IMR-90 (cell line): ENCODE measurements at regions not wholly inside any gene's neighbourhood (a gene's known extent, or its start where the extent isn't known, plus 50 kb on each side); places are given as distances from the start of the nearest gene placed in this dataset.

ENCODE experiments used
- ATAC-seq: fragments of 200-7000 bp; cut with Tn5 transposase; 2 replicates; pipeline ENCODE4 v1.9.1; 2020; ENCODE audit warnings: low read depth, mild to moderate bottlenecking, moderate library complexity
- BruUV-seq: library from RNA; stranded (reverse); fragments of 400-500 nt; replicated peaks from 2 replicates; lab custom pipeline; 2021; lab: Mats Ljungman, UMichigan
- CTCF ChIA-PET: fragments of 300-600 bp; formaldehyde crosslinking; extraction: SDS; loops from one replicate; lab custom pipeline; 2021; ENCODE audit warnings: antibody characterized with exemption; lab: Yijun Ruan, JAX
- POLR2A ChIA-PET: fragments of 300-600 bp; sonication (Branson Sonifier 250); formaldehyde crosslinking; loops from one replicate; lab custom pipeline; 2022; ENCODE audit warnings: antibody characterized with exemption; ENCODE audit not compliant: unreplicated experiment; lab: Charles Lee
- DNase-seq: peaks from one replicate; pipeline ENCODE4 v3.0.0; 2013
- H2AFZ ChIP-seq: replicated peaks from 2 replicates; pipeline ENCODE3; 2013; ENCODE audit warnings: low read length, mild to moderate bottlenecking; ENCODE audit not compliant: poor library complexity
- H2AK5ac ChIP-seq: 2 replicates; pipeline ENCODE4 v1.6.1; 2013; ENCODE audit warnings: low read depth, low read length, inconsistent platforms
- H2AK9ac ChIP-seq: replicated peaks from 2 replicates; pipeline ENCODE3; 2013; ENCODE audit warnings: mild to moderate bottlenecking, low read depth, low read length, moderate library complexity; ENCODE audit not compliant: poor library complexity
- H2BK120ac ChIP-seq: 2 replicates; pipeline ENCODE4 v1.6.1; 2013; ENCODE audit warnings: low read depth, low read length, inconsistent platforms
- H2BK15ac ChIP-seq: 3 replicates; pipeline ENCODE4 v1.6.1; 2013; ENCODE audit warnings: low read depth, low read length, inconsistent platforms
- H2BK20ac ChIP-seq: 2 replicates; pipeline ENCODE4 v1.6.1; 2013; ENCODE audit warnings: low read depth, mild to moderate bottlenecking, inconsistent platforms, low read length, moderate library complexity
- H2BK5ac ChIP-seq: 2 replicates; pipeline ENCODE4 v1.6.1; 2013; ENCODE audit warnings: mild to moderate bottlenecking, low read depth, low read length, inconsistent platforms; ENCODE audit not compliant: poor library complexity, severe bottlenecking
- H3K14ac ChIP-seq: replicated peaks from 2 replicates; pipeline ENCODE4 v1.6.1; 2013; ENCODE audit warnings: low read depth, low read length, inconsistent platforms
- H3K18ac ChIP-seq: 2 replicates; pipeline ENCODE4 v1.6.1; 2013; ENCODE audit warnings: low read depth, low read length, control low read depth
- H3K23ac ChIP-seq: 2 replicates; pipeline ENCODE4 v1.6.1; 2013; ENCODE audit warnings: low read depth, low read length, inconsistent platforms
- H3K27ac ChIP-seq: 2 replicates; pipeline ENCODE4 v1.5.1; 2013; ENCODE audit warnings: mild to moderate bottlenecking, control low read depth, low read length; ENCODE audit not compliant: insufficient read depth
- H3K27me3 ChIP-seq: 2 replicates; pipeline ENCODE4 v1.6.1; 2013; ENCODE audit warnings: low read length; ENCODE audit not compliant: control insufficient read depth, insufficient read depth
- H3K36me3 ChIP-seq: 2 replicates; pipeline ENCODE4 v1.6.1; 2013; ENCODE audit warnings: low read length, mixed read lengths; ENCODE audit not compliant: control insufficient read depth, insufficient read depth
- H3K4ac ChIP-seq: 2 replicates; pipeline ENCODE4 v1.6.1; 2013; ENCODE audit warnings: low read depth, low read length, inconsistent platforms
- H3K4me1 ChIP-seq: 2 replicates; pipeline ENCODE4 v1.6.1; 2013; ENCODE audit warnings: low read length, mixed read lengths; ENCODE audit not compliant: control insufficient read depth, insufficient read depth
- H3K4me2 ChIP-seq: 2 replicates; pipeline ENCODE4 v1.6.1; 2013; ENCODE audit warnings: low read depth, mild to moderate bottlenecking, control low read depth, low read length, moderate library complexity
- H3K4me3 ChIP-seq: 2 replicates; pipeline ENCODE4 v1.5.1; 2013; ENCODE audit warnings: low read depth, mild to moderate bottlenecking, control low read depth, low read length, moderate library complexity; ENCODE audit not compliant: insufficient read depth
- H3K56ac ChIP-seq: 2 replicates; pipeline ENCODE4 v1.6.1; 2013; ENCODE audit warnings: low read length, inconsistent platforms; ENCODE audit not compliant: insufficient read depth; ENCODE audit errors: extremely low read depth
- H3K79me1 ChIP-seq, 2 experiments: 2 replicates each; pipeline ENCODE4 v1.6.1; 2013; ENCODE audit warnings: low read length in 2 of 2, inconsistent platforms in 1 of 2, low read depth in 1 of 2
- H3K9ac ChIP-seq: 2 replicates; pipeline ENCODE4 v1.6.1; 2013; ENCODE audit warnings: low read depth, low read length, control low read depth
- H3K9me1 ChIP-seq: 2 replicates; pipeline ENCODE4 v1.6.1; 2013; ENCODE audit warnings: low read length, inconsistent platforms; ENCODE audit not compliant: insufficient read depth
- H3K9me3 ChIP-seq: 2 replicates; pipeline ENCODE4 v1.6.1; 2013; ENCODE audit warnings: low read length; ENCODE audit not compliant: control insufficient read depth, insufficient read depth
- H4K20me1 ChIP-seq: 2 replicates; pipeline ENCODE4 v1.6.1; 2013; ENCODE audit warnings: low read length, inconsistent platforms; ENCODE audit not compliant: insufficient read depth
- H4K5ac ChIP-seq: 2 replicates; pipeline ENCODE4 v1.6.1; 2013; ENCODE audit warnings: mild to moderate bottlenecking, low read depth, low read length, control low read depth
- H4K8ac ChIP-seq, 2 experiments: 2 replicates each; pipeline ENCODE4 v1.6.1; 2013; ENCODE audit warnings: low read depth in 2 of 2, low read length in 2 of 2, control low read depth in 1 of 2, inconsistent platforms in 1 of 2
- H4K91ac ChIP-seq: 2 replicates; pipeline ENCODE4 v1.6.1; 2013; ENCODE audit warnings: low read depth, low read length, inconsistent platforms; ENCODE audit not compliant: insufficient read depth
- BHLHE40 ChIP-seq: fragments of 150-350 bp; IDR thresholded peaks from 2 replicates; pipeline ENCODE4 v1.6.1; 2016; ENCODE audit warnings: mild to moderate bottlenecking, low read depth, low read length
- CEBPB ChIP-seq: IDR thresholded peaks from 2 replicates; pipeline ENCODE4 v1.6.1; 2012; ENCODE audit warnings: low read depth, low read length, improper control_type of control experiment
- CHD1 ChIP-seq: IDR thresholded peaks from 2 replicates; pipeline ENCODE4 v1.6.1; 2012; ENCODE audit warnings: low read depth, low read length, improper control_type of control experiment
- ELK1 ChIP-seq: fragments of 150-350 bp; IDR thresholded peaks from 2 replicates; pipeline ENCODE4 v1.6.1; 2016; ENCODE audit warnings: low read depth, mild to moderate bottlenecking, low read length, moderate library complexity, borderline replicate concordance
- FOS ChIP-seq: fragments of 150-350 bp; IDR thresholded peaks from 2 replicates; pipeline ENCODE4 v1.6.1; 2016; ENCODE audit warnings: low read depth, low read length
- MAFK ChIP-seq: IDR thresholded peaks from 2 replicates; pipeline ENCODE4 v1.6.1; 2012; ENCODE audit warnings: low read depth, low read length, improper control_type of control experiment
- MAZ ChIP-seq: IDR thresholded peaks from 2 replicates; pipeline ENCODE4 v1.6.1; 2012; ENCODE audit warnings: low read depth, mild to moderate bottlenecking, low read length, improper control_type of control experiment, moderate library complexity, borderline replicate concordance
- MXI1 ChIP-seq: IDR thresholded peaks from 2 replicates; pipeline ENCODE4 v1.6.1; 2012; ENCODE audit warnings: low read depth, mild to moderate bottlenecking, low read length, moderate library complexity, borderline replicate concordance
- NFE2L2 ChIP-seq: fragments of 150-350 bp; IDR thresholded peaks from 2 replicates; pipeline ENCODE4 v1.6.1; 2016; ENCODE audit warnings: low read depth, mild to moderate bottlenecking, low read length
- POLR2A ChIP-seq: IDR thresholded peaks from 2 replicates; pipeline ENCODE4 v1.6.1; 2012; ENCODE audit warnings: mild to moderate bottlenecking, low read depth, low read length
- RAD21 ChIP-seq: IDR thresholded peaks from 2 replicates; pipeline ENCODE4 v1.6.1; 2012; ENCODE audit warnings: low read length, improper control_type of control experiment
- RFX5 ChIP-seq: IDR thresholded peaks from 2 replicates; pipeline ENCODE4 v1.8.0; 2012; ENCODE audit warnings: low read depth, mild to moderate bottlenecking, low read length, moderate library complexity
- USF2 ChIP-seq: fragments of 150-350 bp; IDR thresholded peaks from 2 replicates; pipeline ENCODE4 v1.6.1; 2017; ENCODE audit warnings: mild to moderate bottlenecking, antibody characterized with exemption, low read length, low read depth
- WGBS, 2 experiments: methylation state at CpG; one replicate each; pipeline versions ENCODE4 v1.1.5 to v1.1.7; 2013; ENCODE audit warnings: missing lambda C conversion rate in 2 of 2; ENCODE audit not compliant: insufficient read length in 1 of 2; ENCODE audit errors: extremely low coverage in 2 of 2; 5-methylcytosine and 5-hydroxymethylcytosine counted together
- dilution Hi-C: fragments of 300-500 bp; cut with HindIII; formaldehyde crosslinking; loops from one replicate; pipeline ENCODE4 v1.14.3; 2018; ENCODE audit warnings: low sequenced_read_pairs; ENCODE audit not compliant: unreplicated experiment
- in situ Hi-C: fragments of 300-500 bp; cut with MboI; formaldehyde crosslinking; loops from 3 replicates; pipeline ENCODE4 v1.14.3; 2019; ENCODE audit warnings: low sequenced_read_pairs, inconsistent platforms, mixed read lengths
- intact Hi-C: fragments of 100-400 bp; cut with micrococcal nuclease; formaldehyde crosslinking; loops from 2 replicates; pipeline ENCODE4 v1.10.0; 2022
- TF ChIP-seq, protein P1 (sequence below): conservative IDR thresholded peaks from 2 replicates; pipeline ENCODE4 v1.5.1; 2012; ENCODE audit warnings: mild to moderate bottlenecking, low read depth, low read length, improper control_type of control experiment

GRCh38 chr6:4382362-4382853 is 247.0 kb upstream of the ECI2 start:
- Histone ChIP-seq H3K56ac (no peak overlapping the region), H3K4me1 (peaks cover 4% of the 10 kb centered on the region; the same call in 1 of the 2 replicates), H4K20me1 (no peaks in the 10 kb centered on the region), H3K9ac (no peak overlapping the region), H4K91ac (no peak overlapping the region), H3K4ac (no peak overlapping the region), H3K23ac (no peak overlapping the region), H2BK15ac (peak overlapping the region; percentile 52; the same call in 1 of the 3 replicates), H4K5ac (no peak overlapping the region), H2AK5ac (no peak overlapping the region; the same call in 1 of the 2 replicates), H2BK20ac (no peak overlapping the region), H3K18ac (no peak overlapping the region), H2AFZ (no peak overlapping the region), H3K27ac (no peak overlapping the region; the same call in 1 of the 2 replicates), H3K9me1 (0 out of 2 replicates have a peak, but pooled peaks cover 2% of the 10 kb centered on the region), H4K8ac (peak overlapping the region in 1 of 2 experiments; percentile 68; a peak in 1 of 4 replicates), H3K27me3 (no peaks in the 10 kb centered on the region), H2AK9ac (no peak overlapping the region), H3K79me1 (no peaks in the 10 kb centered on the region), H3K4me3 (no peak overlapping the region), H3K4me2 (no peak overlapping the region), H3K9me3 (peaks cover 22% of the 10 kb centered on the region), H2BK5ac (no peak overlapping the region), H3K36me3 (no peaks in the 10 kb centered on the region), H2BK120ac (peak overlapping the region; percentile 33; the same call in 1 of the 2 replicates), H3K14ac (0 out of 2 replicates have a peak overlapping the region, but pooled peaks have one; percentile 21)
- intact Hi-C loops (no loop called here), in situ Hi-C loops (no loop called here), dilution Hi-C loops (no loop called here)
- 90% methylated on average over 3 of the region's 3 CpGs; no CpG with 5 or more reads in 1 of the 2 experiments for WGBS, 2 experiments
- ChIA-PET POLR2A (no interaction called here), CTCF (no interaction called here)
- BruUV-seq: no TSS peak
- ATAC-seq: no peak
- no peak for TF ChIP-seq CHD1
- TF ChIP-seq USF2: no peak
- TF ChIP-seq MAFK: no peak
- no peak for TF ChIP-seq RAD21
- TF ChIP-seq RFX5: no peak
- no peak for TF ChIP-seq MAZ
- TF ChIP-seq MXI1: no peak
- TF ChIP-seq ELK1: no peak
- no peak for TF ChIP-seq BHLHE40
- TF ChIP-seq POLR2A: no peak
- no peak for TF ChIP-seq CEBPB
- TF ChIP-seq, protein P1, sequence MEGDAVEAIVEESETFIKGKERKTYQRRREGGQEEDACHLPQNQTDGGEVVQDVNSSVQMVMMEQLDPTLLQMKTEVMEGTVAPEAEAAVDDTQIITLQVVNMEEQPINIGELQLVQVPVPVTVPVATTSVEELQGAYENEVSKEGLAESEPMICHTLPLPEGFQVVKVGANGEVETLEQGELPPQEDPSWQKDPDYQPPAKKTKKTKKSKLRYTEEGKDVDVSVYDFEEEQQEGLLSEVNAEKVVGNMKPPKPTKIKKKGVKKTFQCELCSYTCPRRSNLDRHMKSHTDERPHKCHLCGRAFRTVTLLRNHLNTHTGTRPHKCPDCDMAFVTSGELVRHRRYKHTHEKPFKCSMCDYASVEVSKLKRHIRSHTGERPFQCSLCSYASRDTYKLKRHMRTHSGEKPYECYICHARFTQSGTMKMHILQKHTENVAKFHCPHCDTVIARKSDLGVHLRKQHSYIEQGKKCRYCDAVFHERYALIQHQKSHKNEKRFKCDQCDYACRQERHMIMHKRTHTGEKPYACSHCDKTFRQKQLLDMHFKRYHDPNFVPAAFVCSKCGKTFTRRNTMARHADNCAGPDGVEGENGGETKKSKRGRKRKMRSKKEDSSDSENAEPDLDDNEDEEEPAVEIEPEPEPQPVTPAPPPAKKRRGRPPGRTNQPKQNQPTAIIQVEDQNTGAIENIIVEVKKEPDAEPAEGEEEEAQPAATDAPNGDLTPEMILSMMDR: no peak
- TF ChIP-seq NFE2L2: no peak
- TF ChIP-seq FOS: no peak
- no peak for DNase-seq
